Thymus (tissue), 11 donors: ENCODE measurements at regions not wholly inside any gene's neighbourhood (a gene's known extent, or its start where the extent isn't known, plus 50 kb on each side); places are given as distances from the start of the nearest gene placed in this dataset.
"Not testable (repeated sequence)": the region's sequence is repeated elsewhere in the genome, so short reads cannot be mapped to it uniquely, and the experiment has no call there.

Experiments used
- DNase-seq, 9 donors: peaks; one replicate each; pipeline ENCODE4 v3.0.0-alpha.2; 2013; ENCODE audit warnings: low spot score in 9 of 9, low read depth in 6 of 9, missing footprints in 1 of 9
- H3K27ac ChIP-seq, 2 donors: one replicate each; pipeline ENCODE4 v1.5.1; 2013; ENCODE audit warnings: control low read depth in 1 of 2, low read depth in 1 of 2, low read length in 1 of 2, mild to moderate bottlenecking in 1 of 2, moderate library complexity in 1 of 2
- H3K27me3 ChIP-seq, 2 donors: one replicate each; pipeline ENCODE4 v1.5.1; 2013; ENCODE audit warnings: low read length in 1 of 2; ENCODE audit not compliant: control insufficient read depth in 2 of 2, insufficient read depth in 1 of 2
- H3K36me3 ChIP-seq, 2 donors: one replicate each; pipeline ENCODE4 v1.5.1; 2013; ENCODE audit warnings: low read length in 1 of 2, mild to moderate bottlenecking in 1 of 2, moderate library complexity in 1 of 2; ENCODE audit not compliant: control insufficient read depth in 2 of 2, insufficient read depth in 2 of 2
- H3K4me1 ChIP-seq, 2 donors: one replicate each; pipeline ENCODE4 v1.5.1; 2013; ENCODE audit warnings: low read length in 2 of 2; ENCODE audit not compliant: control insufficient read depth in 2 of 2, insufficient read depth in 2 of 2
- H3K4me3 ChIP-seq, 2 donors: one replicate each; pipeline ENCODE4 v1.5.1; 2013; ENCODE audit warnings: low read length in 2 of 2, control low read depth in 1 of 2, mild to moderate bottlenecking in 1 of 2
- H3K9me3 ChIP-seq, 2 donors: one replicate each; pipeline ENCODE4 v1.5.1; 2013; ENCODE audit warnings: low read length in 1 of 2, mild to moderate bottlenecking in 1 of 2; ENCODE audit not compliant: control insufficient read depth in 2 of 2, insufficient read depth in 1 of 2
- WGBS: extraction: QIAGEN DNeasy Blood & Tissue Kit; methylation state at CpG from one replicate; pipeline ENCODE4 v1.1.7; 2013; 5-methylcytosine and 5-hydroxymethylcytosine counted together
- donor health status: healthy.

- no peaks in the 10 kb centered on the region for H3K9me3 ChIP-seq
- no peaks in the 10 kb centered on the region for H3K4me1 ChIP-seq
- no peak for DNase-seq
- no peak overlapping the region for H3K27ac ChIP-seq
- H3K36me3 ChIP-seq, result no peaks in the 10 kb centered on the region
- H3K27me3 ChIP-seq, result no peaks in the 10 kb centered on the region
- 89% methylated on average over 21 of the region's 21 CpGs for WGBS
- H3K4me3 ChIP-seq, result no peak overlapping the region
These were observed 441.4 kb downstream of the RPS6KC1 start for GRCh38 chr1:213492161-213493041.

GRCh38 chr1:213499444-213499843 lies 448.4 kb downstream of the RPS6KC1 start:
- Histone ChIP-seq H3K36me3 (no peaks in the 10 kb centered on the region), H3K4me1 (no peaks in the 10 kb centered on the region), H3K9me3 (no peaks in the 10 kb centered on the region), H3K4me3 (no peak overlapping the region), H3K27me3 (no peaks in the 10 kb centered on the region), H3K27ac (no peak overlapping the region)
- no peak for DNase-seq
- WGBS, result 94% methylated on average over 4 of the region's 4 CpGs

GRCh38 chr1:213507472-213508223 lies 456.6 kb downstream of the RPS6KC1 start:
- 71% methylated on average over 7 of the region's 7 CpGs for WGBS
- no peaks in the 10 kb centered on the region for H3K9me3 ChIP-seq
- H3K27ac ChIP-seq, result no peak overlapping the region
- no peaks in the 10 kb centered on the region for H3K27me3 ChIP-seq
- no peaks in the 10 kb centered on the region for H3K4me1 ChIP-seq
- H3K36me3 ChIP-seq, result no peaks in the 10 kb centered on the region
- DNase-seq, result no peak
- H3K4me3 ChIP-seq, result no peak overlapping the region

GRCh38 chr1:213511173-213511572 lies 460.1 kb downstream of the RPS6KC1 start:
- Histone ChIP-seq H3K27me3 (no peaks in the 10 kb centered on the region), H3K36me3 (no peaks in the 10 kb centered on the region), H3K27ac (no peak overlapping the region), H3K9me3 (no peaks in the 10 kb centered on the region), H3K4me3 (no peak overlapping the region), H3K4me1 (no peaks in the 10 kb centered on the region)
- no peak for DNase-seq
- whole genome bisulfite sequencing, result 50% methylated on average over 4 of the region's 4 CpGs

GRCh38 chr1:213512316-213512715 lies 461.3 kb downstream of the RPS6KC1 start:
- Histone ChIP-seq H3K4me1 (no peaks in the 10 kb centered on the region), H3K27ac (no peak overlapping the region), H3K27me3 (no peaks in the 10 kb centered on the region), H3K36me3 (no peaks in the 10 kb centered on the region), H3K9me3 (no peaks in the 10 kb centered on the region), H3K4me3 (no peak overlapping the region)
- 63% methylated on average over 5 of the region's 5 CpGs for WGBS
- DNase-seq, result no peak

- Histone ChIP-seq H3K4me3 (no peak overlapping the region), H3K27ac (no peak overlapping the region), H3K36me3 (no peaks in the 10 kb centered on the region), H3K9me3 (no peaks in the 10 kb centered on the region), H3K4me1 (no peaks in the 10 kb centered on the region), H3K27me3 (no peaks in the 10 kb centered on the region)
- WGBS, result 52% methylated on average over 2 of the region's 2 CpGs
- no peak for DNase-seq
These were observed 462.0 kb downstream of the RPS6KC1 start for GRCh38 chr1:213513006-213513405.

- 96% methylated on average over 5 of the region's 5 CpGs for WGBS
- H3K27ac ChIP-seq, DNase-seq, H3K4me3 ChIP-seq, H3K36me3 ChIP-seq, H3K27me3 ChIP-seq, H3K9me3 ChIP-seq, H3K4me1 ChIP-seq: not testable (repeated sequence)
These were observed 463.6 kb downstream of the RPS6KC1 start for GRCh38 chr1:213514408-213515179.

GRCh38 chr1:213519098-213519497 lies 468.1 kb downstream of the RPS6KC1 start:
- WGBS, result 44% methylated on average over 4 of the region's 4 CpGs

GRCh38 chr1:213521206-213521605 lies 466.6 kb upstream of the PROX1 start:
- 88% methylated on average over 2 of the region's 2 CpGs for WGBS
- no peak for DNase-seq

More at GRCh38 chr1:213519098-213519497, 468.1 kb downstream of the RPS6KC1 start:
- Histone ChIP-seq H3K4me3 (no peak overlapping the region), H3K27ac (no peak overlapping the region), H3K36me3 (no peaks in the 10 kb centered on the region), H3K9me3 (no peaks in the 10 kb centered on the region), H3K4me1 (no peaks in the 10 kb centered on the region), H3K27me3 (no peaks in the 10 kb centered on the region)
- DNase-seq, result no peak

More at GRCh38 chr1:213521206-213521605, 466.6 kb upstream of the PROX1 start:
- Histone ChIP-seq H3K4me1 (no peaks in the 10 kb centered on the region), H3K9me3 (no peaks in the 10 kb centered on the region), H3K27ac (no peak overlapping the region), H3K27me3 (no peaks in the 10 kb centered on the region), H3K36me3 (no peaks in the 10 kb centered on the region), H3K4me3 (no peak overlapping the region)
